B cell (primary cell): ENCODE measurements at regions not wholly inside any gene's neighbourhood (a gene's known extent, or its start where the extent isn't known, plus 50 kb on each side); places are given as distances from the start of the nearest gene placed in this dataset.

Experiments used
- ATAC-seq: fragments of 200-7000 bp; cut with Tn5 transposase; one replicate; pipeline ENCODE4 v1.10.0; 2021; ENCODE audit warnings: low read depth, mild to moderate bottlenecking, moderate number of reproducible peaks, moderate library complexity
- CTCF ChIA-PET: fragments of 350-600 bp; sonication (Branson Sonifier 250); formaldehyde crosslinking; loops from one replicate; lab custom pipeline; 2021; ENCODE audit warnings: antibody characterized with exemption, inconsistent platforms; lab: Charles Lee
- POLR2A ChIA-PET: fragments of 350-600 bp; sonication (Branson Sonifier 250); formaldehyde crosslinking; loops from one replicate; lab custom pipeline; 2021; ENCODE audit warnings: antibody characterized with exemption; lab: Charles Lee
- DNase-seq: peaks from one replicate; pipeline ENCODE4 v3.0.0; 2013
- H2AFZ ChIP-seq: 2 replicates; pipeline ENCODE4 v1.6.1; 2012; ENCODE audit warnings: mild to moderate bottlenecking, low read depth, low read length; ENCODE audit not compliant: insufficient read depth, poor library complexity, severe bottlenecking
- H3K27ac ChIP-seq, 2 donors: 1 replicate in 1 of 2; 2 replicates in 1 of 2; pipeline ENCODE4 v1.5.1; 2012 to 2013; ENCODE audit warnings: low read length in 2 of 2, mild to moderate bottlenecking in 2 of 2, moderate library complexity in 1 of 2
- H3K27me3 ChIP-seq, 4 experiments: fragments of 200-600 bp in 1 of 4; sonication (generic) in 1 of 4; replicated peaks in 1 of 4; 1 replicate in 2 of 4; 2 replicates in 2 of 4; pipeline versions ENCODE4 v1.6.1 to v1.7.0; 2013 to 2016; ENCODE audit warnings: low read length in 3 of 4, mild to moderate bottlenecking in 2 of 4, mixed read lengths in 1 of 4, moderate library complexity in 1 of 4; ENCODE audit not compliant: insufficient read depth in 4 of 4, control insufficient read depth in 3 of 4; ENCODE audit errors: control extremely low read depth in 1 of 4
- H3K36me3 ChIP-seq, 2 experiments: replicated peaks in 1 of 2; 1 replicate in 1 of 2; 2 replicates in 1 of 2; pipeline versions ENCODE4 v1.6.1 to v1.7.1; 2013; ENCODE audit warnings: low read length in 1 of 2; ENCODE audit not compliant: insufficient read depth in 2 of 2, control insufficient read depth in 1 of 2; ENCODE audit errors: control extremely low read depth in 1 of 2, extremely low read depth in 1 of 2
- H3K4me1 ChIP-seq, 2 donors: fragments of 200-600 bp in 1 of 2; sonication (generic) in 1 of 2; 1 replicate in 1 of 2; 2 replicates in 1 of 2; pipeline versions ENCODE4 v1.5.1 to v1.6.1; 2013 to 2017; ENCODE audit warnings: low read length in 2 of 2; ENCODE audit not compliant: control insufficient read depth in 2 of 2, insufficient read depth in 2 of 2
- H3K4me2 ChIP-seq: replicated peaks from 2 replicates; pipeline ENCODE3; 2012; ENCODE audit warnings: mild to moderate bottlenecking, low read depth, low read length; ENCODE audit not compliant: poor library complexity, severe bottlenecking
- H3K4me3 ChIP-seq, 5 experiments: fragments of 200-600 bp in 1 of 5; sonication (generic) in 1 of 5; 1 replicate in 3 of 5; 2 replicates in 2 of 5; pipeline versions ENCODE4 v1.5.1 to v1.7.0; 2011 to 2016; ENCODE audit warnings: low read length in 4 of 5, mild to moderate bottlenecking in 4 of 5, low read depth in 2 of 5, control low read depth in 1 of 5, moderate library complexity in 1 of 5; ENCODE audit not compliant: insufficient read depth in 1 of 5; ENCODE audit errors: control extremely low read depth in 1 of 5, extremely low read depth in 1 of 5
- H3K79me2 ChIP-seq: fragments of 200-600 bp; sonication (generic); one replicate; pipeline ENCODE4 v1.6.0; 2016; ENCODE audit warnings: low read length; ENCODE audit not compliant: control insufficient read depth, insufficient read depth
- H3K9ac ChIP-seq: fragments of 200-600 bp; sonication (generic); 2 replicates; pipeline ENCODE4 v1.6.1; 2017; ENCODE audit warnings: mild to moderate bottlenecking, low read length, moderate library complexity
- H3K9me3 ChIP-seq, 3 donors: one replicate each; pipeline versions ENCODE4 v1.6.1 to v1.7.1; 2013; ENCODE audit warnings: low read length in 2 of 3; ENCODE audit not compliant: control insufficient read depth in 2 of 3, insufficient read depth in 1 of 3; ENCODE audit errors: control extremely low read depth in 1 of 3
- H4K20me1 ChIP-seq: 2 replicates; pipeline ENCODE4 v1.6.0; 2012; ENCODE audit warnings: mild to moderate bottlenecking, low read length; ENCODE audit not compliant: insufficient read depth, control insufficient read depth, poor library complexity, severe bottlenecking
- H3K27ac Mint-ChIP-seq: one replicate; pipeline ENCODE4 v1.8.0; 2021; ENCODE audit warnings: mixed read lengths
- H3K27me3 Mint-ChIP-seq: one replicate; pipeline ENCODE4 v1.8.0; 2021; ENCODE audit warnings: mixed read lengths
- H3K4me1 Mint-ChIP-seq: one replicate; pipeline ENCODE4 v1.8.0; 2021; ENCODE audit warnings: mixed read lengths
- H3K4me3 Mint-ChIP-seq: one replicate; pipeline ENCODE4 v1.8.0; 2021; ENCODE audit warnings: mixed read lengths
- H3K9me3 Mint-ChIP-seq: one replicate; pipeline ENCODE4 v1.8.0; 2022; ENCODE audit warnings: mixed read lengths; ENCODE audit not compliant: insufficient read depth
- CTCF ChIP-seq: fragments of 200-600 bp; IDR thresholded peaks from one replicate; pipeline ENCODE4 v1.8.0; 2022; ENCODE audit warnings: antibody characterized with exemption, mild to moderate bottlenecking
- EZH2 ChIP-seq: IDR thresholded peaks from 2 replicates; pipeline ENCODE4 v1.6.1; 2012; ENCODE audit warnings: borderline replicate concordance, low read depth, mild to moderate bottlenecking, moderate library complexity, low read length; ENCODE audit not compliant: insufficient read depth, poor library complexity, severe bottlenecking
- WGBS: methylation state at CpG from one replicate; pipeline ENCODE4 v1.1.5; 2013; ENCODE audit warnings: missing lambda C conversion rate; ENCODE audit not compliant: insufficient coverage; 5-methylcytosine and 5-hydroxymethylcytosine counted together
- intact Hi-C: fragments of 100-400 bp; cut with micrococcal nuclease; formaldehyde crosslinking; loops from one replicate; pipeline ENCODE4 v1.10.0; 2022

- TF ChIP-seq CTCF (no peak), EZH2 (no peak)
- intact Hi-C loops = no loop called here
- Mint-ChIP-seq H3K9me3 (peaks cover 10% of the 10 kb centered on the region), H3K27me3 (peaks cover 6% of the 10 kb centered on the region), H3K4me3 (no peak overlapping the region), H3K27ac (no peak overlapping the region), H3K4me1 (no peaks in the 10 kb centered on the region)
- Histone ChIP-seq H3K9ac (no peak overlapping the region), H3K4me2 (no peak overlapping the region), H3K4me1 (no peaks in the 10 kb centered on the region), H4K20me1 (no peaks in the 10 kb centered on the region), H3K27me3 (no peaks in the 10 kb centered on the region), H3K27ac (no peak overlapping the region), H2AFZ (no peak overlapping the region), H3K9me3 (peaks cover 2 to 18% (median 6%) of the 10 kb centered on the region in 3 donors), H3K36me3 (no peaks in the 10 kb centered on the region), H3K4me3 (no peak overlapping the region), H3K79me2 (no peaks in the 10 kb centered on the region)
- no CpG with 5 or more reads among the region's 3 CpGs for WGBS
- no peak for ATAC-seq
- POLR2A ChIA-PET = no interaction called here
- CTCF ChIA-PET = no interaction called here
- DNase-seq = no peak
These were observed 146.0 kb upstream of the IFNG-AS1 start for GRCh38 chr12:67843257-67843656.

GRCh38 chr12:67852701-67853100 is 136.5 kb upstream of the IFNG-AS1 start:
- H3K27me3 ChIP-seq = peaks cover 0 to 9% (median 0%) of the 10 kb centered on the region in 4 experiments
- ATAC-seq = no peak
- peaks cover 31% of the 10 kb centered on the region for H3K27me3 Mint-ChIP-seq
- H3K4me1 Mint-ChIP-seq = no peaks in the 10 kb centered on the region
- H3K9me3 ChIP-seq = peaks cover 0 to 7% (median 0%) of the 10 kb centered on the region in 3 donors
- no peaks in the 10 kb centered on the region for H4K20me1 ChIP-seq
- H3K4me3 ChIP-seq = no peak overlapping the region
- no peak overlapping the region for H3K27ac Mint-ChIP-seq
- TF ChIP-seq CTCF (no peak), EZH2 (no peak)
- POLR2A ChIA-PET = interaction anchor here (0.7 kb wide), 1 partner anchor 601 kb away, joined by 7 read pairs; no protein-coding TSS in a partner anchor
- H3K36me3 ChIP-seq = no peaks in the 10 kb centered on the region
- 83% methylated on average over 1 of the region's 2 CpGs for WGBS
- no peak overlapping the region for H2AFZ ChIP-seq
- intact Hi-C loops = no loop called here
- no peak overlapping the region for H3K27ac ChIP-seq
- H3K4me2 ChIP-seq = no peak overlapping the region
- CTCF ChIA-PET = no interaction called here
- no peak overlapping the region for H3K9ac ChIP-seq
- no peaks in the 10 kb centered on the region for H3K9me3 Mint-ChIP-seq
- no peak for DNase-seq
- no peaks in the 10 kb centered on the region for H3K79me2 ChIP-seq
- no peak overlapping the region for H3K4me3 Mint-ChIP-seq
- H3K4me1 ChIP-seq = no peaks in the 10 kb centered on the region
